ENCODE measurements at regions not wholly inside any gene's neighbourhood (a gene's known extent, or its start where the extent isn't known, plus 50 kb on each side); places are given as distances from the start of the nearest gene placed in this dataset.
"Not testable (repeated sequence)": the region's sequence is repeated elsewhere in the genome, so short reads cannot be mapped to it uniquely, and the experiment has no call there.

- no peak for DNase-seq
These were observed 336.0 kb downstream of the TEX29 start for GRCh38 chr13:111656439-111656838.

GRCh38 chr13:111657013-111657412, 336.6 kb downstream of the TEX29 start:
- DNase-seq, result no peak

- no peak for DNase-seq
These were observed 338.0 kb downstream of the TEX29 start for GRCh38 chr13:111658145-111659100.

GRCh38 chr13:111659219-111659775, 338.9 kb downstream of the TEX29 start:
- DNase-seq, result no peak

- no peak for DNase-seq
These were observed 339.4 kb downstream of the TEX29 start for GRCh38 chr13:111659842-111660241.

- DNase-seq, result no peak
These were observed 340.6 kb downstream of the TEX29 start for GRCh38 chr13:111661052-111661451.

- no peak for DNase-seq
These were observed 341.3 kb downstream of the TEX29 start for GRCh38 chr13:111661776-111662175.

- DNase-seq, result no peak
These were observed 342.0 kb downstream of the TEX29 start for GRCh38 chr13:111662451-111662850.

GRCh38 chr13:111662895-111663294, 342.5 kb downstream of the TEX29 start:
- no peak for DNase-seq

GRCh38 chr13:111663505-111663904, 343.1 kb downstream of the TEX29 start:
- DNase-seq, result no peak

GRCh38 chr13:111663953-111664421, 343.5 kb downstream of the TEX29 start:
- no peak for DNase-seq

GRCh38 chr13:111664696-111665095, 344.3 kb downstream of the TEX29 start:
- DNase-seq, result no peak

- no peak for DNase-seq
These were observed 345.3 kb downstream of the TEX29 start for GRCh38 chr13:111665691-111666095.

GRCh38 chr13:111666164-111666776, 345.8 kb downstream of the TEX29 start:
- no peak for DNase-seq

- DNase-seq, result no peak
These were observed 347.3 kb downstream of the TEX29 start for GRCh38 chr13:111667757-111668156.

GRCh38 chr13:111668451-111668850, 348.0 kb downstream of the TEX29 start:
- no peak for DNase-seq

- not testable (repeated sequence) for DNase-seq
These were observed 351.8 kb downstream of the TEX29 start for GRCh38 chr13:111672198-111672597.

- DNase-seq, result not testable (repeated sequence)
These were observed 357.9 kb downstream of the TEX29 start for GRCh38 chr13:111678120-111678882.

GRCh38 chr13:111679645-111680044, 359.2 kb downstream of the TEX29 start:
- not testable (repeated sequence) for DNase-seq

- DNase-seq, result not testable (repeated sequence)
These were observed 359.7 kb downstream of the TEX29 start for GRCh38 chr13:111680100-111680499.

GRCh38 chr13:111692028-111692427, 371.6 kb downstream of the TEX29 start:
- DNase-seq, result not testable (repeated sequence)

- not testable (repeated sequence) for DNase-seq
These were observed 370.8 kb upstream of the SOX1 start for GRCh38 chr13:111696121-111696520.

- not testable (repeated sequence) for DNase-seq
These were observed 364.9 kb upstream of the SOX1 start for GRCh38 chr13:111702059-111702458.
